A204.1 (cell line): ENCODE measurements at regions not wholly inside any gene's neighbourhood (a gene's known extent, or its start where the extent isn't known, plus 50 kb on each side); places are given as distances from the start of the nearest gene placed in this dataset.
"Not testable (repeated sequence)": the region's sequence is repeated elsewhere in the genome, so short reads cannot be mapped to it uniquely, and the experiment has no call there.

Experiments
- FAIRE-seq: peaks from 2 replicates; lab custom pipeline; 2012; peaks lifted over from hg19 to GRCh38; lab: Jason Lieb, UNC

GRCh38 chr4:28505064-28505463, 1644.4 kb downstream of the STIM2 start:
- FAIRE-seq: no peak

- no peak for FAIRE-seq
These were observed 1648.0 kb downstream of the STIM2 start for GRCh38 chr4:28508636-28509035.

- not testable (repeated sequence) for FAIRE-seq
These were observed 1654.1 kb downstream of the STIM2 start for GRCh38 chr4:28514766-28515165.

GRCh38 chr4:28518561-28519165, 1658.0 kb downstream of the STIM2 start:
- no peak for FAIRE-seq

- FAIRE-seq: no peak
These were observed 1663.1 kb downstream of the STIM2 start for GRCh38 chr4:28523681-28524190.

GRCh38 chr4:28536124-28536523, 1675.5 kb downstream of the STIM2 start:
- no peak for FAIRE-seq

- FAIRE-seq: no peak
These were observed 1685.3 kb downstream of the STIM2 start for GRCh38 chr4:28545986-28546385.

- FAIRE-seq: no peak
These were observed 1687.5 kb downstream of the STIM2 start for GRCh38 chr4:28548136-28548535.

- no peak for FAIRE-seq
These were observed 1688.0 kb downstream of the STIM2 start for GRCh38 chr4:28548594-28548993.

- no peak for FAIRE-seq
These were observed 1695.2 kb downstream of the STIM2 start for GRCh38 chr4:28555866-28556265.

- no peak for FAIRE-seq
These were observed 1697.1 kb downstream of the STIM2 start for GRCh38 chr4:28557755-28558154.

- FAIRE-seq: no peak
These were observed 1698.3 kb downstream of the STIM2 start for GRCh38 chr4:28558895-28559294.

- FAIRE-seq: no peak
These were observed 1702.3 kb downstream of the STIM2 start for GRCh38 chr4:28562913-28563312.

- FAIRE-seq: no peak
These were observed 1704.8 kb downstream of the STIM2 start for GRCh38 chr4:28565396-28565795.

- FAIRE-seq: no peak
These were observed 1740.3 kb downstream of the STIM2 start for GRCh38 chr4:28600958-28601357.

- FAIRE-seq: no peak
These were observed 1761.0 kb downstream of the STIM2 start for GRCh38 chr4:28621591-28621990.

- FAIRE-seq: no peak
These were observed 1776.3 kb downstream of the STIM2 start for GRCh38 chr4:28636971-28637370.

GRCh38 chr4:28639747-28640146, 1779.1 kb downstream of the STIM2 start:
- no peak for FAIRE-seq

GRCh38 chr4:28654618-28655017, 1794.0 kb downstream of the STIM2 start:
- no peak for FAIRE-seq

- no peak for FAIRE-seq
These were observed 1804.7 kb downstream of the STIM2 start for GRCh38 chr4:28665306-28665705.

GRCh38 chr4:28675582-28675981, 1814.9 kb downstream of the STIM2 start:
- no peak for FAIRE-seq

- FAIRE-seq: no peak
These were observed 1817.2 kb downstream of the STIM2 start for GRCh38 chr4:28677808-28678207.

GRCh38 chr4:28682847-28683246, 1822.2 kb downstream of the STIM2 start:
- FAIRE-seq: no peak

GRCh38 chr4:28686618-28687017, 1826.0 kb downstream of the STIM2 start:
- no peak for FAIRE-seq

GRCh38 chr4:28690890-28691289, 1830.2 kb downstream of the STIM2 start:
- no peak for FAIRE-seq
